H9 (cell line): ENCODE measurements at regions not wholly inside any gene's neighbourhood (a gene's known extent, or its start where the extent isn't known, plus 50 kb on each side); places are given as distances from the start of the nearest gene placed in this dataset.

Experiments
- DNase-seq: peaks from one replicate; pipeline ENCODE4 v3.0.0-alpha.2; 2017
- H2AFZ ChIP-seq: one replicate; pipeline ENCODE4 v1.6.1; 2013; ENCODE audit warnings: mild to moderate bottlenecking, low read length, control low read depth, moderate library complexity
- H2AK5ac ChIP-seq: 2 replicates; pipeline ENCODE4 v1.6.1; 2013; ENCODE audit warnings: low read length, control low read depth, mixed read lengths; ENCODE audit not compliant: insufficient read length
- H2BK120ac ChIP-seq: one replicate; pipeline ENCODE4 v1.6.1; 2013; ENCODE audit warnings: low read depth, mild to moderate bottlenecking, low read length, control low read depth, inconsistent platforms; ENCODE audit not compliant: poor library complexity, severe bottlenecking
- H2BK12ac ChIP-seq: 2 replicates; pipeline ENCODE4 v1.6.1; 2013; ENCODE audit warnings: low read length, control low read depth, mixed read lengths, low read depth; ENCODE audit not compliant: insufficient read length
- H2BK15ac ChIP-seq: 2 replicates; pipeline ENCODE4 v1.6.1; 2013; ENCODE audit warnings: low read depth, low read length, control low read depth
- H2BK20ac ChIP-seq: one replicate; pipeline ENCODE4 v1.6.1; 2013; ENCODE audit warnings: low read depth, mild to moderate bottlenecking, low read length, control low read depth, inconsistent platforms; ENCODE audit not compliant: poor library complexity, severe bottlenecking
- H2BK5ac ChIP-seq: 2 replicates; pipeline ENCODE4 v1.6.1; 2013; ENCODE audit warnings: low read length, control low read depth, mixed read lengths; ENCODE audit not compliant: insufficient read length
- H3K14ac ChIP-seq: 2 replicates; pipeline ENCODE4 v1.6.1; 2013; ENCODE audit warnings: low read length, control low read depth; ENCODE audit not compliant: insufficient read depth
- H3K18ac ChIP-seq: 2 replicates; pipeline ENCODE4 v1.6.1; 2013; ENCODE audit warnings: low read depth, mild to moderate bottlenecking, mixed read lengths, low read length, control low read depth; ENCODE audit not compliant: insufficient read length
- H3K23ac ChIP-seq: 2 replicates; pipeline ENCODE4 v1.6.1; 2013; ENCODE audit warnings: low read length, control low read depth, mixed read lengths, low read depth; ENCODE audit not compliant: insufficient read length
- H3K23me2 ChIP-seq: 2 replicates; pipeline ENCODE4 v1.6.1; 2013; ENCODE audit warnings: low read depth, mild to moderate bottlenecking, mixed read lengths, low read length, control low read depth; ENCODE audit not compliant: insufficient read length, poor library complexity, severe bottlenecking
- H3K27ac ChIP-seq: 2 replicates; pipeline ENCODE4 v1.5.1; 2013; ENCODE audit warnings: low read length, control low read depth, mixed read lengths, low read depth; ENCODE audit not compliant: insufficient read length
- H3K27me3 ChIP-seq: 2 replicates; pipeline ENCODE4 v1.6.1; 2013; ENCODE audit warnings: low read length, control low read depth, inconsistent platforms; ENCODE audit not compliant: insufficient read depth
- H3K4ac ChIP-seq: 2 replicates; pipeline ENCODE4 v1.6.1; 2013; ENCODE audit warnings: low read depth, mild to moderate bottlenecking, control low read depth, inconsistent platforms, low read length, moderate library complexity
- H3K4me1 ChIP-seq: 2 replicates; pipeline ENCODE4 v1.6.1; 2013; ENCODE audit warnings: low read length, control low read depth, inconsistent platforms; ENCODE audit not compliant: insufficient read depth
- H3K4me2 ChIP-seq: 2 replicates; pipeline ENCODE4 v1.6.1; 2013; ENCODE audit warnings: low read length, control low read depth, mixed read lengths; ENCODE audit not compliant: insufficient read length, insufficient read depth
- H3K56ac ChIP-seq: 2 replicates; pipeline ENCODE4 v1.6.1; 2013; ENCODE audit warnings: low read depth, mild to moderate bottlenecking, mixed read lengths, low read length, control low read depth; ENCODE audit not compliant: insufficient read length
- H3K79me1 ChIP-seq: 2 replicates; pipeline ENCODE4 v1.6.1; 2013; ENCODE audit warnings: low read depth, mild to moderate bottlenecking, moderate library complexity, low read length, control low read depth, inconsistent platforms; ENCODE audit not compliant: insufficient read depth, poor library complexity, severe bottlenecking
- H3K79me2 ChIP-seq: 2 replicates; pipeline ENCODE4 v1.6.1; 2013; ENCODE audit warnings: low read length, control low read depth, inconsistent platforms; ENCODE audit not compliant: insufficient read depth
- H3K9ac ChIP-seq: 2 replicates; pipeline ENCODE4 v1.6.1; 2013; ENCODE audit warnings: low read length, control low read depth, mixed read lengths; ENCODE audit not compliant: insufficient read length; ENCODE audit errors: extremely low read depth
- H3K9me3 ChIP-seq: one replicate; pipeline ENCODE4 v1.6.1; 2013; ENCODE audit warnings: low read depth, low read length, inconsistent platforms; ENCODE audit not compliant: control insufficient read depth
- H3T11ph ChIP-seq: one replicate; pipeline ENCODE4 v1.6.1; 2013; ENCODE audit warnings: mild to moderate bottlenecking, low read length, control low read depth, inconsistent platforms
- H4K20me1 ChIP-seq: one replicate; pipeline ENCODE4 v1.6.1; 2013; ENCODE audit not compliant: control insufficient read depth, insufficient read length, insufficient read depth
- H4K5ac ChIP-seq: 2 replicates; pipeline ENCODE4 v1.6.1; 2013; ENCODE audit warnings: low read depth, mild to moderate bottlenecking, mixed read lengths, low read length, control low read depth; ENCODE audit not compliant: insufficient read length
- H4K8ac ChIP-seq: replicated peaks from 2 replicates; pipeline ENCODE4 v1.6.1; 2013; ENCODE audit warnings: low read length, control low read depth, mixed read lengths, low read depth; ENCODE audit not compliant: insufficient read length
- H4K91ac ChIP-seq: 2 replicates; pipeline ENCODE4 v1.6.1; 2013; ENCODE audit warnings: low read depth, mild to moderate bottlenecking, moderate library complexity, mixed read lengths, low read length, control low read depth; ENCODE audit not compliant: insufficient read length
- H3K27ac Mint-ChIP-seq, 3 experiments: 2 replicates in 2 of 3; 3 replicates in 1 of 3; pipeline ENCODE4 v1.8.0; 2020 to 2021; ENCODE audit warnings: mixed read lengths in 3 of 3, mild to moderate bottlenecking in 1 of 3, moderate library complexity in 1 of 3
- H3K27me3 Mint-ChIP-seq: 2 replicates; pipeline ENCODE4 v1.8.0; 2021; ENCODE audit warnings: low read depth, mild to moderate bottlenecking, moderate library complexity, mixed read lengths
- H3K36me3 Mint-ChIP-seq, 3 experiments: 2 replicates in 2 of 3; 3 replicates in 1 of 3; pipeline ENCODE4 v1.8.0; 2020 to 2021; ENCODE audit warnings: low read depth in 3 of 3, mixed read lengths in 3 of 3; ENCODE audit not compliant: insufficient read depth in 1 of 3
- H3K4me1 Mint-ChIP-seq, 2 experiments: 2 replicates each; pipeline ENCODE4 v1.8.0; 2020; ENCODE audit warnings: mixed read lengths in 2 of 2
- H3K4me3 Mint-ChIP-seq, 2 experiments: 2 replicates in 1 of 2; 3 replicates in 1 of 2; pipeline ENCODE4 v1.8.0; 2020 to 2021; ENCODE audit warnings: mild to moderate bottlenecking in 2 of 2, mixed read lengths in 2 of 2, moderate library complexity in 1 of 2
- H3K9me3 Mint-ChIP-seq, 2 experiments: 2 replicates in 1 of 2; 3 replicates in 1 of 2; pipeline ENCODE4 v1.8.0; 2020; ENCODE audit warnings: mild to moderate bottlenecking in 2 of 2, mixed read lengths in 2 of 2, moderate library complexity in 1 of 2
- CTCF ChIP-seq: fragments of 200-600 bp; sonication (generic); conservative IDR thresholded peaks from 3 replicates; pipeline ENCODE4 v1.8.0; 2021; ENCODE audit warnings: antibody characterized with exemption, mild to moderate bottlenecking
- WGBS: extraction: QIAGEN DNeasy Blood & Tissue Kit; methylation state at CpG from one replicate; pipeline ENCODE4 v1.1.7; 2013; ENCODE audit warnings: missing lambda C conversion rate, low lambda C conversion rate, mixed read lengths; ENCODE audit not compliant: insufficient read length; ENCODE audit errors: extremely low coverage; 5-methylcytosine and 5-hydroxymethylcytosine counted together

GRCh38 chr10:47158116-47159071 lies 141.6 kb upstream of the GDF10 start:
- no peaks in the 10 kb centered on the region for H3K79me2 ChIP-seq
- H3K9me3 ChIP-seq: no peaks in the 10 kb centered on the region
- no peak overlapping the region for H3K27ac ChIP-seq
- H2BK5ac ChIP-seq: no peak overlapping the region
- no peak overlapping the region for H3K56ac ChIP-seq
- H4K91ac ChIP-seq: no peak overlapping the region
- H2BK20ac ChIP-seq: no peak overlapping the region
- H3K23me2 ChIP-seq: no peaks in the 10 kb centered on the region
- H3K4me2 ChIP-seq: no peak overlapping the region
- Mint-ChIP-seq H3K9me3 (peaks cover 26 to 27% of the 10 kb centered on the region in 2 experiments), H3K27ac (no peak overlapping the region), H3K27me3 (peaks cover 3% of the 10 kb centered on the region; the same call in 1 of the 2 replicates), H3K4me1 (peaks cover under 1% of the 10 kb centered on the region in 2 experiments; a peak in 2 of 4 replicates), H3K4me3 (no peak overlapping the region), H3K36me3 (peaks cover 0 to 11% (median 0%) of the 10 kb centered on the region in 3 experiments; a peak in 3 of 7 replicates)
- H4K5ac ChIP-seq: no peak overlapping the region
- H2AK5ac ChIP-seq: no peak overlapping the region
- WGBS: no CpG with 5 or more reads among the region's 10 CpGs
- H3K4ac ChIP-seq: no peak overlapping the region
- H3K79me1 ChIP-seq: no peaks in the 10 kb centered on the region
- H2BK120ac ChIP-seq: no peak overlapping the region
- no peak overlapping the region for H2BK15ac ChIP-seq
- H3T11ph ChIP-seq: no peak overlapping the region
- no peak for TF ChIP-seq CTCF
- H4K20me1 ChIP-seq: no peaks in the 10 kb centered on the region
- no peak overlapping the region for H2AFZ ChIP-seq
- no peak overlapping the region for H3K23ac ChIP-seq
- no peak overlapping the region for H4K8ac ChIP-seq
- no peak overlapping the region for H3K18ac ChIP-seq
- no peaks in the 10 kb centered on the region for H3K27me3 ChIP-seq
- H3K4me1 ChIP-seq: no peaks in the 10 kb centered on the region
- no peak overlapping the region for H2BK12ac ChIP-seq
- DNase-seq: no peak
- no peak overlapping the region for H3K9ac ChIP-seq
- no peak overlapping the region for H3K14ac ChIP-seq
